ENCODE measurements at regions not wholly inside any gene's neighbourhood (a gene's known extent, or its start where the extent isn't known, plus 50 kb on each side); places are given as distances from the start of the nearest gene placed in this dataset.

DNA sequence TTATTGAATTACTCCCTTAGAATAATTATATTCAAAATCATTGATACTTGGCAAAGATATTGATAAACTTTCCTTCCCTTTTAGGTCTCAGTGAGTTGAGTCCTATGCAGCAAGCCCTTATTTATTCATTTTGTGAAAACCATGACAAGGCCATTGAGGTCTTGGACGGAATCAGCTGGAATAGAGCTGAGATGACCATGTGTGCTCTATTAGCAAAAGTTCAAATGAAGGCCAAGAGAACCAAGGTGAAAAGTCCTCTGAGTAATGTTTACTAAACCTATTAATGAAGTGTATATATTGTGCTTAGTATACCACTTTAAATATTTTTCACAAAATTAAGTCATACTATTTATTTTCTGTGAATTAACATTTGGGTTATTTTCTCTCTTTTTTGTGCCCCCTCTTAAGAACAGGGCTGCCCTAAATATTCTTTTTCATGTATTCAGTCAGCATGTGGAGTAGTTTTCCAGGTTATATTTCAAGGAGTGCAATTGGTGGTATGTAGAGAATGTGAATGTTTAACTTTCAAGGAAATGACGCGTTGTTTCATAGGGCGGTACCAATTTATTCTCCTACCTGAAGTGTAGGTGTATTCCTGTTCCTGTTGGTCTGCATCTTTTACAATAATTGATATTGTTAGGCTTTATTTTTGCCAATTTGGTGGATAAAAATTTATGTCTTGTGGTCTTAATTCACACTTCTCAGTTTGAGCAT is 201.4 kb downstream of the TTC6 start:
- Histone ChIP-seq H3K36me3 (ENCODE audit: control insufficient read depth in 2 of 2, extremely low read depth in 1 of 2, insufficient read depth in 2 of 2, low read length in 2 of 2) (no peaks in the 10 kb centered on the region), H3K9me3 (replicated peaks; ENCODE audit: control insufficient read depth, insufficient read depth, low read length) (no peaks in the 10 kb centered on the region), H3K27ac (ENCODE audit: insufficient read depth, low read depth, low read length) (no peak overlapping the region), H3K9me1 (replicated peaks; ENCODE audit: control insufficient read depth, extremely low read depth, insufficient read depth, low read length) (no peaks in the 10 kb centered on the region), H3K27me3 (ENCODE audit: control insufficient read depth in 2 of 2, insufficient read depth in 2 of 2, low read length in 2 of 2) (no peaks in the 10 kb centered on the region), H2AFZ (ENCODE audit: low read depth, low read length) (no peak overlapping the region), H3K9ac (replicated peaks; ENCODE audit: extremely low read depth, insufficient read depth, low read length) (no peak overlapping the region), H3K4me1 (ENCODE audit: control insufficient read depth, extremely low read depth, insufficient read depth, low read length) (no peaks in the 10 kb centered on the region), H3K4me2 (ENCODE audit: insufficient read depth, low read length) (no peak overlapping the region), H3K79me2 (ENCODE audit: control insufficient read depth, insufficient read depth, low read length) (no peaks in the 10 kb centered on the region), H4K20me1 (replicated peaks; ENCODE audit: control insufficient read depth, extremely low read depth, insufficient read depth, low read length) (no peaks in the 10 kb centered on the region), H3K4me3 (replicated peaks in 1 of 3; ENCODE audit: insufficient read depth in 1 of 3, low read depth in 1 of 3, low read length in 3 of 3) (no peak overlapping the region)
- CTCF ChIA-PET = no interaction called here
- FAIRE-seq = no peak
- no peak for TF ChIP-seq POLR2A (IDR thresholded peaks at IDR 0.05; ENCODE audit: low read depth, low read length)
- no peak for TF ChIP-seq JUN (IDR thresholded peaks at IDR 0.05; ENCODE audit: borderline replicate concordance, insufficient read depth, insufficient read length, low read depth)
- TF ChIP-seq, protein P1, sequence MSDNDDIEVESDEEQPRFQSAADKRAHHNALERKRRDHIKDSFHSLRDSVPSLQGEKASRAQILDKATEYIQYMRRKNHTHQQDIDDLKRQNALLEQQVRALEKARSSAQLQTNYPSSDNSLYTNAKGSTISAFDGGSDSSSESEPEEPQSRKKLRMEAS (IDR thresholded peaks at IDR 0.05; ENCODE audit: insufficient read depth, insufficient read length) = no peak
- TF ChIP-seq FOS (IDR thresholded peaks at IDR 0.05; ENCODE audit: borderline replicate concordance, insufficient read depth, low read length) = no peak
- TF ChIP-seq EZH2 (IDR thresholded peaks at IDR 0.05; ENCODE audit: borderline replicate concordance, low read depth, low read length, severe bottlenecking) = no peak
- no peak for TF ChIP-seq GATA2 (IDR thresholded peaks at IDR 0.05; ENCODE audit: insufficient read depth, insufficient read length, low read depth, low read length)
- TF ChIP-seq, protein P2, sequence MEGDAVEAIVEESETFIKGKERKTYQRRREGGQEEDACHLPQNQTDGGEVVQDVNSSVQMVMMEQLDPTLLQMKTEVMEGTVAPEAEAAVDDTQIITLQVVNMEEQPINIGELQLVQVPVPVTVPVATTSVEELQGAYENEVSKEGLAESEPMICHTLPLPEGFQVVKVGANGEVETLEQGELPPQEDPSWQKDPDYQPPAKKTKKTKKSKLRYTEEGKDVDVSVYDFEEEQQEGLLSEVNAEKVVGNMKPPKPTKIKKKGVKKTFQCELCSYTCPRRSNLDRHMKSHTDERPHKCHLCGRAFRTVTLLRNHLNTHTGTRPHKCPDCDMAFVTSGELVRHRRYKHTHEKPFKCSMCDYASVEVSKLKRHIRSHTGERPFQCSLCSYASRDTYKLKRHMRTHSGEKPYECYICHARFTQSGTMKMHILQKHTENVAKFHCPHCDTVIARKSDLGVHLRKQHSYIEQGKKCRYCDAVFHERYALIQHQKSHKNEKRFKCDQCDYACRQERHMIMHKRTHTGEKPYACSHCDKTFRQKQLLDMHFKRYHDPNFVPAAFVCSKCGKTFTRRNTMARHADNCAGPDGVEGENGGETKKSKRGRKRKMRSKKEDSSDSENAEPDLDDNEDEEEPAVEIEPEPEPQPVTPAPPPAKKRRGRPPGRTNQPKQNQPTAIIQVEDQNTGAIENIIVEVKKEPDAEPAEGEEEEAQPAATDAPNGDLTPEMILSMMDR (IDR thresholded peaks at IDR 0.05; ENCODE audit: extremely low read depth in 1 of 2, insufficient read depth in 1 of 2, low read depth in 1 of 2, low read length in 2 of 2) = no peak
- DNase-seq (ENCODE audit: low read depth, low spot score) = no peak
- POLR2A ChIA-PET = no interaction called here
- dilution Hi-C loops (cut with MboI; ENCODE audit: extremely low pct_ligation_motif_present, low sequenced_read_pairs) = no loop called here
- BruUV-seq (replicated peaks) = no TSS peak
- intact Hi-C loops (cut with micrococcal nuclease) = no loop called here
